Rectal smooth muscle tissue (tissue), 1 donor: ENCODE measurements at regions not wholly inside any gene's neighbourhood (a gene's known extent, or its start where the extent isn't known, plus 50 kb on each side); places are given as distances from the start of the nearest gene placed in this dataset.
A peak's percentile ranks its signal among the peaks of the same experiment; 100 is the strongest.

Experiments
- H3K27ac ChIP-seq: one replicate; pipeline ENCODE4 v1.7.0; 2013; ENCODE audit warnings: low read depth, low read length, inconsistent platforms
- H3K27me3 ChIP-seq: one replicate; pipeline ENCODE4 v1.7.0; 2013; ENCODE audit warnings: low read length; ENCODE audit not compliant: control insufficient read depth, insufficient read depth
- H3K36me3 ChIP-seq: one replicate; pipeline ENCODE4 v1.7.0; 2013; ENCODE audit warnings: low read length; ENCODE audit not compliant: control insufficient read depth, insufficient read depth
- H3K4me1 ChIP-seq: one replicate; pipeline ENCODE4 v1.7.0; 2013; ENCODE audit warnings: low read length; ENCODE audit not compliant: control insufficient read depth, insufficient read depth
- H3K4me3 ChIP-seq: one replicate; pipeline ENCODE4 v1.7.0; 2013; ENCODE audit warnings: low read length
- H3K9ac ChIP-seq: one replicate; pipeline ENCODE4 v1.7.0; 2013; ENCODE audit warnings: low read length

DNA sequence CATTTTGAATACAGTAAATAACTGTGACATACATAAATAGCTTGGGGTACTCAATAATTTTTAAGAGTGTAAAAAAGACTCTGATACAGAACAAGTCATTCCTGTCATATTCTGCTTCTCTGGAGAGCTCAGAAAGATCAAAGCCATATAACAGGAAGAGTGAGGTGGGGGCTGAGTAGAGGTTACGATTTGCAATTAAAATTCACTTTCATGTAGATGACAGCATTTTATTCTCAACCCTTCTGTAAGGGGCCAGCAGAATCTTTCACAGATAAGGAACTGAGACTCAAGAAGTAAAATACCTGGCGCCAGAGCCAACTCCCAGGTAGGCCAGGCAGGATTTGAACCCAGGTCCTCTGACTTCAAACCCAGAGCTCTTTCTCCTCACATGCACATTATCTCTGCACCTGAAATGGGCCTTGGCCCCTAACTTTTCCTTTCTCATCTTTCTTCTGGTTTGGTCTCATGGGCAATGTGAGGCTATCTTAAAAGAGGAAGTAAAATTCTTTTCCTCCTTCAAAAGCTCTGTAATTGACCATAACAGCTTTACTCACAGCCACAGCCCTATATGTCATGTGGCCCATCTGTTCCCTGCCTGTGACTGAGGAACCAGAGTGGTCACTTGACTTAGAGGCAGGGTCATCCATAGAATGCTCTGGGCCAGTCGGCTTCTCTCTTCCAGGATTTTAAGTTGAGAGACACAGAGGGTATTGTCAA is 80.9 kb upstream of the SYT6 start:
- Histone ChIP-seq H3K36me3 (no peaks in the 10 kb centered on the region), H3K4me3 (no peak overlapping the region), H3K9ac (no peak overlapping the region), H3K4me1 (no peaks in the 10 kb centered on the region), H3K27ac (no peak overlapping the region), H3K27me3 (no peaks in the 10 kb centered on the region)

DNA sequence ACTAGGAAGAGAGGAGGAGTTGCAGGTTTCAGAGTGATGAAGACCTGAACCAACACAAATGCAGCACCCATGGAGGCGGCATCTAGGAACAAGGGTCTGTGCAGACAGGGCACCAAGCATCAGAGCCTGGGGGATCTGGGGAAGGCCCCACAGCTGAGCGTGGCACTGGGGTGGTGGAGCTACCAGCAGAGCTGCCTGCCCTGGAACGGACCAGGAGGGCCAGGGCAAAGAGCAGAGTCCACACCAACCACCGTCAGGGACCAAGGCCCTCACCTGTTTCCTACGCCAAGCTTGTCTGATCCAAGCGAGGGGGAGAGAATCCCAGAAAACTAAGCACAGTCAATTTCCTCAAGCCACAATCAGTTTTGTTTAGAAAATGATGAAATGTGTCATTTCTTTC is 79.0 kb upstream of the SYT6 start:
- no peaks in the 10 kb centered on the region for H3K27me3 ChIP-seq
- no peak overlapping the region for H3K9ac ChIP-seq
- H3K36me3 ChIP-seq = no peaks in the 10 kb centered on the region
- no peak overlapping the region for H3K4me3 ChIP-seq
- H3K4me1 ChIP-seq = no peaks in the 10 kb centered on the region
- no peak overlapping the region for H3K27ac ChIP-seq

DNA sequence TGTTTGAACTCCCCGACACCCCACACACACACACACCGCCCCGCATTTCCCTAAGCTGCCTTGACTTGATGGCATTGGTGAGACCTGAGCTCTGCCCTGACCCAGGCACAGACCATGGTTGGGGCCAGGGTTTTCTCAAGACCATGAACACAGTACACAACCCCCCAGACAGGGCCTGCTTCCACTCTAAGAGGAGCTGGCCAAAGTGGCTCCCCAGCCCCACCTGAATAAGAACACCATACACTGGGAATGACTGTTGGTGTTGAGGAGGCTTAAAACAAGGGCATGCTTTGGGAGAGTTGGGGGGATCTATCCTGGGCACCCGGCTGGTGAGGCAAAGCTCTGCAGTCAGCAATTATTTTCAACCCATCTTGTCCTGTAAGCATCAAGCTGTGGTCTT is 77.6 kb upstream of the SYT6 start:
- Histone ChIP-seq H3K27me3 (no peaks in the 10 kb centered on the region), H3K4me3 (no peak overlapping the region), H3K9ac (no peak overlapping the region), H3K36me3 (no peaks in the 10 kb centered on the region), H3K27ac (no peak overlapping the region), H3K4me1 (no peaks in the 10 kb centered on the region)

DNA sequence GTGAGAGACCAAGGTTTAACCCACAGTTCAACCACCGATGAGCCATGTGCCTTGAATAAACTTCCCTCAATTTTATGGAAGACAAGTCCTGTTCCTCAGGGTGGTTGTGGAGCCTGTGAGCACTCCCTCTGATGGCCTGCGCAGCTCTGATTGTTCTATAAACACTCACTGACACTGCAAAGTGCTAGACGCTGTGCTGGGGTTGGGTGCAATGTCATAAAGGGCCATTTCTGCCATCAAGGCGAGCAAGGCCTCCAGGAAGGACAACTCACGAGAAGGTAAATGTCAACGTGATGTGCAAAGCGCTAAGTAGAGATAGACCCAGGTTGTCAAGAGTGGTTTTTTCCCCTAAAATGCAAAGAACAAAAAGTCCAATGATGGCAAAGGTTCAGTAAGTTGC is 75.7 kb upstream of the SYT6 start:
- H3K27me3 ChIP-seq = no peaks in the 10 kb centered on the region
- no peak overlapping the region for H3K9ac ChIP-seq
- H3K4me1 ChIP-seq = no peaks in the 10 kb centered on the region
- H3K4me3 ChIP-seq = no peak overlapping the region
- no peak overlapping the region for H3K27ac ChIP-seq
- H3K36me3 ChIP-seq = no peaks in the 10 kb centered on the region

- H3K4me1 ChIP-seq = no peaks in the 10 kb centered on the region
- H3K36me3 ChIP-seq = no peaks in the 10 kb centered on the region
- H3K27me3 ChIP-seq = no peaks in the 10 kb centered on the region
- H3K4me3 ChIP-seq = no peak overlapping the region
- H3K9ac ChIP-seq = no peak overlapping the region
- no peak overlapping the region for H3K27ac ChIP-seq
Measured at GRCh38 chr1:114227059-114227458, 73.4 kb upstream of the SYT6 start.

DNA sequence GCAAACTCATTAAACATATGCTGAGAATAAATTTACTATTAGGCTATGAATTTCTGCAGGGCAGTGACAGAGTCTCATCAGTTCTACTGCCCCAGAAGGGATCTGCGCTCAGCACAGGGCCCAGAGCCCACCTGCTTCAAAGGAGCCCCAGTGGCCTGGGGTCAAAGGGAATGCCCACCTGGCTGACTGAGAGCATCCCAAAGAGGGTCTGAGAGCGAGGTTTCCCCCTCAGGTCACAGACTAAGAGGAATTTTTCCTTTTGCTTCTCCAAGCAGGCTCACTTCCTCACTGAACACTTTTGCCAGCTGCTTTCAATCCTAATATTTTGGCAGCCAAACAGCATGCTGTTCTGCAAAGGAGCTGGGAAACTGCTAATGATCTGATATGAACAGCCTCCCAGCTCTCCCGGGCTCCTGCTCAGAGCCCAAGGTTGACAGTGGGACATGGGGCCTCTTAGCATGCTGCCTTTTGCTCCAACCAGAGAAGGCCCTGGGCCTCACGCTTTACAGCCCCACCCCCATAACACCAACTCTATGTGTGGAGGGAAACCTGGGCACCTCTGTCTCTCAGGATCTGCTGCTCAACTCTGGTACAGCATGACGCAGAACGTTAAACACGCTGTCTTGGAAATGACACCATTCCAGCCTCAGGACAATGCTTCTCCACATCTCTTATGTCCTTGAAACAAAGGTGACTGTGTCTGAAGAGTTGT is 70.7 kb upstream of the SYT6 start:
- no peaks in the 10 kb centered on the region for H3K27me3 ChIP-seq
- H3K4me3 ChIP-seq = no peak overlapping the region
- H3K27ac ChIP-seq = no peak overlapping the region
- no peaks in the 10 kb centered on the region for H3K36me3 ChIP-seq
- H3K9ac ChIP-seq = no peak overlapping the region
- peaks cover 6% of the 10 kb centered on the region for H3K4me1 ChIP-seq

DNA sequence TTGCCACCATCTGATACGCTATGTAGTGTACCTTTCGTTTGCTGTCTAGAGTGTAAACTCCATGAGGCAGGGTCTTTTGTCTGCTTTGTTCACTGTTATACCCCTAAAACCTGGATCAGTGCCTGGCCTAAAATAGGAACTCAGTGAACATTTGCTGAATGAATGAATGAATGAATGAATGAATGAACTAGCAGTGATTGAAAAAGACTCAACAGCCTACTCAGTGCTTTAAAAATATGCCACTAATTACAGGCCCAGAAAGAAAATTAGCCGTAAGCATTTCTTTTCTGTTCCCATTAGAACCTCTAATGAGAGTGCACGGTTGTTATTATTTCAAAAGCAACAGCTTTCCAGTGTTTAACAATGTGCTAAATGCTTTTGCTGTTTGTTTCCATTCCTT is 69.3 kb upstream of the SYT6 start:
- H3K27ac ChIP-seq = no peak overlapping the region
- H3K4me1 ChIP-seq = peaks cover 6% of the 10 kb centered on the region
- no peaks in the 10 kb centered on the region for H3K36me3 ChIP-seq
- H3K4me3 ChIP-seq = no peak overlapping the region
- H3K27me3 ChIP-seq = no peaks in the 10 kb centered on the region
- H3K9ac ChIP-seq = no peak overlapping the region

DNA sequence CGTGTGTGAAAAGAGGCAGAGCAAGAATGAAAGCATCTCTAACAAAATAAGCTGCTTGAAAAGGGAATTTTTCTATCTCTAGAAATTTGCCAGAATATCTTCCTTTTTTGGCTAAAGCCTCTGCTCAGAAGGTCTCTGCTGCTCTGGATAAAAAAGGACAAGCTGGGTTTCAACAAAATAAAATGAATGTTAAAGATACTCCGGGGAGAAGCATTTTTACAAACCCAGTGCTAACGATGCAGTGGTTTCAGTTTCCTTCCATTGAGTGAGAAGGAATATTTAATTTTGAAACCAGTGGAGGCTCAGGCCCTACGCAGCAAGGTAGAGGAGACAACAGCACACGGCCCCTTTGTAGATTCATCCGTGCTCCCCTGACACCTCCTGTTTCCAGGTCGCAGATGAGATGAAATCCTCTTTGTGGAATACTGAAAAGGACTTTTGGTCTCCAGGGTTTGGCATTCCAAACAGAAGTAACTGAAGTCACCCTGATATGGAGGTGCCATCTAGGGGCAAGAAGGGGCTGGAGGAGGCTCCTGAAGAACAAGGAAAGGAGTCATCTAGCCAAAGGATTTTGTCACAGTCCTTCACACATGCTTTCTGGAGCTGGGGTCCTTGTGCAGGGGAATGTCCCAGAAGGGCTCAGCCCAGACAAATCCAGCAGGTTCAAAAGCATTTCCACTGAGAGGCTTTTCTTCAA is 65.7 kb upstream of the SYT6 start:
- Histone ChIP-seq H3K4me3 (peak overlapping the region; percentile 25), H3K9ac (no peak overlapping the region), H3K36me3 (no peaks in the 10 kb centered on the region), H3K4me1 (peaks cover 6% of the 10 kb centered on the region), H3K27ac (peak overlapping the region; percentile 46), H3K27me3 (no peaks in the 10 kb centered on the region)

- H3K4me1 ChIP-seq = peaks cover 6% of the 10 kb centered on the region
- peak overlapping the region; percentile 46 for H3K27ac ChIP-seq
- no peak overlapping the region for H3K9ac ChIP-seq
- peak overlapping the region; percentile 25 for H3K4me3 ChIP-seq
- no peaks in the 10 kb centered on the region for H3K36me3 ChIP-seq
- no peaks in the 10 kb centered on the region for H3K27me3 ChIP-seq
Measured at GRCh38 chr1:114218361-114219171, 64.9 kb upstream of the SYT6 start.

DNA sequence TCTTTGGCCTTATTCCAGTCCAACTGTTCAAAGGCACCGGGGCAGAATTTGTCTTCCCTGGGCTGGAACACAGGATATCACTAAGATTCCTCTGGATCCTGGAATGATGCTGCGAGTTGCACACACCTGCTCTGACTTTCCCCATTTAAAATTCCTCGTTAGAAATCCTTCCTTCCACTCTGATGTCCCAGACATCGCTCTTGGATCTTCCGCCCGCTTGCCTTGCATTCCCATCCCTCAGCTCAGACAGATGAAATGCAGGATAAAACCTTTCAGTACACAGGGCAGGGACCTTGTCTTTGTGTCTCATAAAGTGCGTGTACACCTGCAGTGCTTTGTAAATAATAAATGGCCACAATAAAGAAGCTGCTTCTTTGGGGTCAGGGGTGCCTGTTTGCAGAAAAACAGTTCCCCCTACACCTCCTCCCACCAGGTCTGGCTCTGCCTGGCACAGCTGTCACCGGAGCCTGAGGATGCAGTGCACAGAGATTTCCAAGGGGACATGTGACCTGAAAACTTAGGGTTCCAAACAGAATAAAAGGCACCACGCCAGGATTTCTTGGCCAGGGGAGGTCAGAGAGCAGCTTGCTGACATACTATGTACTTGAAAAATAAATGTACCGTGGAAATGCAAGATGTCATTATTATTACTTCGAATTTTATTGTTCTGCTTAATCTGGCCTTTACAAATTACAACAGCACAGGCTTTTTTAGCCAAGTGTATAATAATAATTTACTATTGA is 62.9 kb upstream of the SYT6 start:
- peaks cover 6% of the 10 kb centered on the region for H3K4me1 ChIP-seq
- H3K27ac ChIP-seq = no peak overlapping the region
- no peak overlapping the region for H3K4me3 ChIP-seq
- H3K36me3 ChIP-seq = no peaks in the 10 kb centered on the region
- no peak overlapping the region for H3K9ac ChIP-seq
- no peaks in the 10 kb centered on the region for H3K27me3 ChIP-seq

DNA sequence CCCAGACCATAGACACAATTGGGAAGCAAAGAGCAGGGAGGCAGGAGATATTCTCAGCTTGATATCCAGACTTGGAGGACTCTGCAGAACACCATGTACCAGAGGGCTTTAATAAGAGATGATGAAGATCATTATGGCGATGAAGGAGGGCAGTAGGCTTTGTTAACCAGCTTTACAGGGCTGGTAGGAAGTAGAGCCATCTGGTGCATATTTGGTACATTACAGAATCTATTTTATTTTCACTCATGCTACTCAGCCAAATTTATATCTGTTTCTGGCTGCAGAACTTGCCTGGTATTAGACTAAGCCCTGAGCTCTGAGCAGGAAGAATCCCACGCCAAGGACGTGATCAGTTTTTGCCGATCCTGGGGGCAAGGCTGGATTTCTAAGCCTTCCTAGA is 61.8 kb upstream of the SYT6 start:
- Histone ChIP-seq H3K4me1 (peaks cover 6% of the 10 kb centered on the region), H3K27me3 (no peaks in the 10 kb centered on the region), H3K4me3 (no peak overlapping the region), H3K36me3 (no peaks in the 10 kb centered on the region), H3K27ac (no peak overlapping the region), H3K9ac (no peak overlapping the region)

DNA sequence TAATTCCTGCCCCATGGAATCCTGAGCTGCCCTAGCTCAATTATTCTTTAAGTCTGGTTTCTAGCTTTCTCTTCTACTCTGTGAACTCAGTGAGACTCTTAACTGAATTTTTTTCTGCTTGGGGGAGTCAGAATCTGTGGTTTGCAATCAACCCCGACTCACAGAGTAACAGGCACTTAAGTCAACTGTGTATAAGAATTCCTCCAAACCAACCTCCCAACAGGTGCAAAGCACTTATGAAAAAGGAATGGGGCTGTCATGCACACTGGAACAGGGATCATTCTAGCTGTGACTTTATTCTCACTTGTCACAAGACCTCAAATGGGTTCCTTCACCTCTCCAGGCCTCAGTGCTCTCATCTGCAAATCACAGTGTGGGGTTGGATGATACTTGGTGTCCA is 60.3 kb upstream of the SYT6 start:
- no peaks in the 10 kb centered on the region for H3K27me3 ChIP-seq
- H3K4me3 ChIP-seq = no peak overlapping the region
- H3K4me1 ChIP-seq = no peaks in the 10 kb centered on the region
- H3K36me3 ChIP-seq = no peaks in the 10 kb centered on the region
- no peak overlapping the region for H3K9ac ChIP-seq
- no peak overlapping the region for H3K27ac ChIP-seq
